Liver (tissue), 3 donors: ENCODE measurements at regions not wholly inside any gene's neighbourhood (a gene's known extent, or its start where the extent isn't known, plus 50 kb on each side); places are given as distances from the start of the nearest gene placed in this dataset.

ENCODE experiments used
- GABPA ChIP-seq, 2 donors: IDR thresholded peaks in 1 of 2; conservative IDR thresholded peaks in 1 of 2; 2 replicates each; pipeline ENCODE4 v1.6.1; 2016; ENCODE audit warnings: antibody characterized with exemption in 2 of 2, mild to moderate bottlenecking in 1 of 2, moderate library complexity in 1 of 2
- JUND ChIP-seq, 2 donors: IDR thresholded peaks; 2 replicates each; pipeline ENCODE4 v1.6.1; 2016; ENCODE audit warnings: antibody characterized with exemption in 2 of 2
- RAD21 ChIP-seq, 2 donors: IDR thresholded peaks; 2 replicates each; pipeline ENCODE4 v1.6.1; 2016; ENCODE audit warnings: antibody characterized with exemption in 2 of 2, mild to moderate bottlenecking in 2 of 2
- TAF1 ChIP-seq: conservative IDR thresholded peaks from 2 replicates; pipeline ENCODE4 v1.6.1; 2016; ENCODE audit warnings: antibody characterized with exemption, mild to moderate bottlenecking
- TF ChIP-seq, protein P1 (sequence below): fragments of 150-350 bp; IDR thresholded peaks from 2 replicates; pipeline ENCODE4 v1.5.1; 2017; ENCODE audit warnings: improper control_type of control experiment, low read depth, low read length; ENCODE audit not compliant: missing input control
- TF ChIP-seq, protein P2 (sequence below): IDR thresholded peaks from 2 replicates; pipeline ENCODE4 v1.6.1; 2016; ENCODE audit warnings: antibody characterized with exemption
- TF ChIP-seq, protein P3 (sequence below): IDR thresholded peaks from 2 replicates; pipeline ENCODE4 v1.6.1; 2016; ENCODE audit warnings: antibody characterized with exemption
- donor health status: healthy.
- donor health status: healthy.

DNA sequence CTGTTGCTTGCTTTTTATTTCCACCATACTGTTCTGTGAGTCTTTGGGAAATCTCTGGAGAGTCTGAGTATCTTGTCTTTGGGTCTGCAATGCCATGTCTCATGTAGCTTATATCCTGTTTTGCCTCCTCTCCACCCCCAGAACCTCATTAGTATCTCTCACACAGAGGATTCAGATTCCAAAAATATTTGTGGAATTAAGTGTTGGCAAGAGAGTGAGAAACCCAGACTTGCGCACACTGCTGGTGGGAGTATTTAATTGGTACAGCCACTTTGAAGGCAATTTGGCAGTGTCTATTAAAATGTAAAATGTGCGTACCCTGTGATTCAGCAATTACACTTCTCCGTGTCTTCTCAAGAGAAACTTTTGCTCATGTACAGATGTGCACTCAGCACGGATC is 68.6 kb downstream of the ZNF621 start:
- TF ChIP-seq JUND (IDR thresholded peaks at IDR 0.05): no peak
- TF ChIP-seq, protein P1, sequence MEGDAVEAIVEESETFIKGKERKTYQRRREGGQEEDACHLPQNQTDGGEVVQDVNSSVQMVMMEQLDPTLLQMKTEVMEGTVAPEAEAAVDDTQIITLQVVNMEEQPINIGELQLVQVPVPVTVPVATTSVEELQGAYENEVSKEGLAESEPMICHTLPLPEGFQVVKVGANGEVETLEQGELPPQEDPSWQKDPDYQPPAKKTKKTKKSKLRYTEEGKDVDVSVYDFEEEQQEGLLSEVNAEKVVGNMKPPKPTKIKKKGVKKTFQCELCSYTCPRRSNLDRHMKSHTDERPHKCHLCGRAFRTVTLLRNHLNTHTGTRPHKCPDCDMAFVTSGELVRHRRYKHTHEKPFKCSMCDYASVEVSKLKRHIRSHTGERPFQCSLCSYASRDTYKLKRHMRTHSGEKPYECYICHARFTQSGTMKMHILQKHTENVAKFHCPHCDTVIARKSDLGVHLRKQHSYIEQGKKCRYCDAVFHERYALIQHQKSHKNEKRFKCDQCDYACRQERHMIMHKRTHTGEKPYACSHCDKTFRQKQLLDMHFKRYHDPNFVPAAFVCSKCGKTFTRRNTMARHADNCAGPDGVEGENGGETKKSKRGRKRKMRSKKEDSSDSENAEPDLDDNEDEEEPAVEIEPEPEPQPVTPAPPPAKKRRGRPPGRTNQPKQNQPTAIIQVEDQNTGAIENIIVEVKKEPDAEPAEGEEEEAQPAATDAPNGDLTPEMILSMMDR: no peak
- TF ChIP-seq, protein P2, sequence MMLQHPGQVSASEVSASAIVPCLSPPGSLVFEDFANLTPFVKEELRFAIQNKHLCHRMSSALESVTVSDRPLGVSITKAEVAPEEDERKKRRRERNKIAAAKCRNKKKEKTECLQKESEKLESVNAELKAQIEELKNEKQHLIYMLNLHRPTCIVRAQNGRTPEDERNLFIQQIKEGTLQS: no peak
- TF ChIP-seq TAF1: no peak
- no peak for TF ChIP-seq GABPA (IDR thresholded peaks at IDR 0.05 in 1 of 2, conservative IDR thresholded peaks at IDR 0.05 in 1 of 2)
- TF ChIP-seq, protein P3, sequence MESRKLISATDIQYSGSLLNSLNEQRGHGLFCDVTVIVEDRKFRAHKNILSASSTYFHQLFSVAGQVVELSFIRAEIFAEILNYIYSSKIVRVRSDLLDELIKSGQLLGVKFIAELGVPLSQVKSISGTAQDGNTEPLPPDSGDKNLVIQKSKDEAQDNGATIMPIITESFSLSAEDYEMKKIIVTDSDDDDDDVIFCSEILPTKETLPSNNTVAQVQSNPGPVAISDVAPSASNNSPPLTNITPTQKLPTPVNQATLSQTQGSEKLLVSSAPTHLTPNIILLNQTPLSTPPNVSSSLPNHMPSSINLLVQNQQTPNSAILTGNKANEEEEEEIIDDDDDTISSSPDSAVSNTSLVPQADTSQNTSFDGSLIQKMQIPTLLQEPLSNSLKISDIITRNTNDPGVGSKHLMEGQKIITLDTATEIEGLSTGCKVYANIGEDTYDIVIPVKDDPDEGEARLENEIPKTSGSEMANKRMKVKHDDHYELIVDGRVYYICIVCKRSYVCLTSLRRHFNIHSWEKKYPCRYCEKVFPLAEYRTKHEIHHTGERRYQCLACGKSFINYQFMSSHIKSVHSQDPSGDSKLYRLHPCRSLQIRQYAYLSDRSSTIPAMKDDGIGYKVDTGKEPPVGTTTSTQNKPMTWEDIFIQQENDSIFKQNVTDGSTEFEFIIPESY: no peak
- no peak for TF ChIP-seq RAD21 (IDR thresholded peaks at IDR 0.05)
